Prostate gland (tissue), 2 donors: ENCODE measurements at regions not wholly inside any gene's neighbourhood (a gene's known extent, or its start where the extent isn't known, plus 50 kb on each side); places are given as distances from the start of the nearest gene placed in this dataset.
A peak's percentile ranks its signal among the peaks of the same experiment; 100 is the strongest.

Source experiments
- DNase-seq: peaks from one replicate; pipeline ENCODE4 v3.0.0-alpha.2; 2019; ENCODE audit warnings: low spot score
- H3K27ac ChIP-seq, 2 donors: fragments of 200-600 bp; sonication (generic); 2 replicates each; pipeline ENCODE4 v1.5.1; 2017 to 2019
- H3K27me3 ChIP-seq: fragments of 200-600 bp; sonication (generic); replicated peaks from 2 replicates; pipeline ENCODE4 v1.5.1; 2019; ENCODE audit not compliant: insufficient read depth
- H3K36me3 ChIP-seq, 2 donors: fragments of 200-600 bp; sonication (generic); 1 replicate in 1 of 2; 2 replicates in 1 of 2; pipeline versions ENCODE4 v1.5.1 to v1.8.1; 2017 to 2019
- H3K4me1 ChIP-seq: fragments of 200-600 bp; sonication (generic); replicated peaks from 2 replicates; pipeline ENCODE4 v1.5.1; 2019
- H3K4me3 ChIP-seq, 2 donors: fragments of 200-600 bp; sonication (generic); 2 replicates each; pipeline ENCODE4 v1.5.1; 2017 to 2019
- H3K9me3 ChIP-seq: fragments of 200-600 bp; sonication (generic); 2 replicates; pipeline ENCODE4 v1.5.1; 2017
- POLR2A ChIP-seq: fragments of 450-650 bp; IDR thresholded peaks from one replicate; pipeline ENCODE4 v1.6.1; 2016; ENCODE audit warnings: antibody characterized with exemption, mild to moderate bottlenecking
- POLR2AphosphoS5 ChIP-seq: sonication (generic); formaldehyde crosslinking; IDR thresholded peaks from one replicate; pipeline ENCODE4 v1.6.1; 2017; ENCODE audit warnings: antibody characterized with exemption
- WGBS: methylation state at CpG from one replicate; pipeline ENCODE4 v1.1.5; 2018; 5-methylcytosine and 5-hydroxymethylcytosine counted together
- intact Hi-C: fragments of 100-400 bp; cut with DNase I; formaldehyde crosslinking; loops from one replicate; pipeline ENCODE4 v1.14.2; 2022
- TF ChIP-seq, protein P1 (sequence below), 4 experiments: fragments of 200-600 bp in 2 of 4; fragments of 450-650 bp in 2 of 4; sonication (generic) in 2 of 4; IDR thresholded peaks; 1 replicate in 3 of 4; 2 replicates in 1 of 4; pipeline ENCODE4 v1.5.1; 2016 to 2019; ENCODE audit warnings: antibody characterized with exemption in 4 of 4, mild to moderate bottlenecking in 2 of 4, moderate library complexity in 2 of 4

DNA sequence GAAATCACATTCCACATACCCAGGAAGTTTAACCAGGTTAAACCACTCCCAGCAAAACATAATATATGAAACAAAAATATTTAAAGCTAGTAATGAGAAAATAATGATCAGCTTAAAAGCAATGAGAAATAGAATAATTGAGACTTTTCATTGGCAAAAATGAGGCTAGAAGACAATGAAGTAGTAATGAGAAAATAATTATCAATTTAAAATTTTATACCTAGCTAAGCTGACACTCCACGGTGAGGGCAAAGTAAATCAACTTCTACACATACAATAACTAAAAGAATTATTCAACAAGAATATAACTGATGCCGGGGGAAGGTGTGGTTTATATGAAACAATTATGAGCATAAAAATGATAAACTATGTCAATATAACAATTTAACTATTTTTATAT is 82.2 kb upstream of the TES start:
- no peaks in the 10 kb centered on the region for H3K9me3 ChIP-seq
- intact Hi-C loops = no loop called here
- H3K36me3 ChIP-seq = no peaks in the 10 kb centered on the region
- 94% methylated on average over 2 of the region's 2 CpGs for WGBS
- no peaks in the 10 kb centered on the region for H3K27me3 ChIP-seq
- no peak overlapping the region for H3K4me3 ChIP-seq
- no peak for DNase-seq
- no peak overlapping the region for H3K27ac ChIP-seq
- TF ChIP-seq, protein P1, sequence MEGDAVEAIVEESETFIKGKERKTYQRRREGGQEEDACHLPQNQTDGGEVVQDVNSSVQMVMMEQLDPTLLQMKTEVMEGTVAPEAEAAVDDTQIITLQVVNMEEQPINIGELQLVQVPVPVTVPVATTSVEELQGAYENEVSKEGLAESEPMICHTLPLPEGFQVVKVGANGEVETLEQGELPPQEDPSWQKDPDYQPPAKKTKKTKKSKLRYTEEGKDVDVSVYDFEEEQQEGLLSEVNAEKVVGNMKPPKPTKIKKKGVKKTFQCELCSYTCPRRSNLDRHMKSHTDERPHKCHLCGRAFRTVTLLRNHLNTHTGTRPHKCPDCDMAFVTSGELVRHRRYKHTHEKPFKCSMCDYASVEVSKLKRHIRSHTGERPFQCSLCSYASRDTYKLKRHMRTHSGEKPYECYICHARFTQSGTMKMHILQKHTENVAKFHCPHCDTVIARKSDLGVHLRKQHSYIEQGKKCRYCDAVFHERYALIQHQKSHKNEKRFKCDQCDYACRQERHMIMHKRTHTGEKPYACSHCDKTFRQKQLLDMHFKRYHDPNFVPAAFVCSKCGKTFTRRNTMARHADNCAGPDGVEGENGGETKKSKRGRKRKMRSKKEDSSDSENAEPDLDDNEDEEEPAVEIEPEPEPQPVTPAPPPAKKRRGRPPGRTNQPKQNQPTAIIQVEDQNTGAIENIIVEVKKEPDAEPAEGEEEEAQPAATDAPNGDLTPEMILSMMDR (IDR thresholded peaks at IDR 0.05) = no peak
- TF ChIP-seq POLR2A (no peak), POLR2AphosphoS5 (no peak)
- no peaks in the 10 kb centered on the region for H3K4me1 ChIP-seq

DNA sequence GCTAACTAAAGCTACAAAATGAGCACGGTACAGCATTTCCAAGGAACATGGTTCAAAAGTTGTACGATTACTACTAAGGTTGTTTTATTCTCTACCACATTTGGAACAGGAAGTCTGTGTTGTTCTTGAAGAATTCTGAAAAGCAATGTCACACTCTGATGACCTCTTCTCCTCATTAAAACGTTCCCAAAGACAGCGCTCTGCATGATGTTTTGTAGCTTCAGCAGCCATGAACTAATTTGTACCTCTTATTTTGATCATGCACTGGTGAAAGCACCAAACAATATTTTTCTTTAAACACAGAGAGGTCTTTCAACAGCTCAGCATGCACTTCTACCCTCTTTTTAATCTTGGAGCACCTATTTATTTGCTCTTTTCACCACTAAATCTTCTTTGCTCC is 75.0 kb upstream of the TES start:
- H3K9me3 ChIP-seq = no peaks in the 10 kb centered on the region
- H3K27me3 ChIP-seq = no peaks in the 10 kb centered on the region
- H3K4me3 ChIP-seq = no peak overlapping the region
- no peak overlapping the region for H3K27ac ChIP-seq
- H3K36me3 ChIP-seq = no peaks in the 10 kb centered on the region
- TF ChIP-seq, protein P1 (IDR thresholded peaks at IDR 0.05) = no peak
- TF ChIP-seq POLR2A (no peak), POLR2AphosphoS5 (no peak)
- 61% methylated on average over 4 of the region's 4 CpGs for WGBS
- no peak for DNase-seq
- intact Hi-C loops = no loop called here
- H3K4me1 ChIP-seq = no peaks in the 10 kb centered on the region

DNA sequence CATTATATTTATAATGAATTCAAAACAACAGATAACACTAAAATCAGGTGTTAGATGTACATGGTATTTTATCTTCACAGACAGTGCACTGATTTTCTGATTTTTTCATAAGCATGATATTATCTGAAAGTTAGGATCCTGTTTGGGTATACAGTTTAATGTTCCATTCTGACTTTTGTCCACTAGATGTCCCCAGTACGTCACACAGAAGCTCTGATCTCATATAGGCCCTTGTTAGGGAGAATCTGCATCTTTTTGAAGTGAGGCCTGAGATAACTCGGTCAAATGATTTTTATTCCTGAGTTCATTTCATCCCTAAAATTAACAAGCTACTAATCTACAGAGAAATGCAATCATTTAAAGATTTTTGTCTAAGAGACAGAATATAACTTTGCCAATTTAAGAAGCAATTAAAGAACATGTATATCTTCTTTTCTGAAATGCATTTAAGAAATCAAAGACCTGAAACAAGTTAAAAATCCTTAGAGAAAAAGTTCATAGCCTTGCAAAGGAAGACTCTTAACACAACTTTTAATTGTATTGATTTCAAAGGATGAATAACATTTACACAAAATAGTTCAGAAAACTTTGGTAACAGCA is 72.0 kb upstream of the TES start:
- DNase-seq = peak; percentile 10
- Histone ChIP-seq H3K4me1 (no peaks in the 10 kb centered on the region), H3K4me3 (no peak overlapping the region), H3K27me3 (no peaks in the 10 kb centered on the region), H3K36me3 (no peaks in the 10 kb centered on the region), H3K9me3 (no peaks in the 10 kb centered on the region), H3K27ac (no peak overlapping the region)
- intact Hi-C loops = no loop called here
- TF ChIP-seq POLR2A (no peak), POLR2AphosphoS5 (no peak)
- TF ChIP-seq, protein P1 (IDR thresholded peaks at IDR 0.05) = peak in 3 of 4 experiments; percentile 54 to 80 (median 54)
- 10% methylated on average over 2 of the region's 2 CpGs for WGBS

DNA sequence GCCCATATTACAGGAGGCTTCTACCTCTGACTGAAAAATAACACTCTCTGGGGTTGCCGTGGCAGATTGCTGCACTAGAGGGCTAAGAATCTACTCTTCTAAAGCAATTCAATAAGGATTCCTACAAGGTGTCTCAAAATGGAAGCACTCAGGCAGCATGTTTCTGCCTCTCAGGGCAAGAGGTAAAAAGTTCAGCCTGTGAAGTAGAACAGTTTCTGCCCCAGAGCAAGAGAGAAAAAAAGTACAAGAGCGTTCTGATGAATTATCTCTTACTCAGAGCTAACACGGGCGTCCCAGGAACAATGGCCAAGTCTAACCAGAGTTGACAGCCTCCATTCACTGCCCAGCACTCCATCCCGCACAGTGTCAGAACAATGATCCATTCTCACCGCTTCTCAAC is 71.3 kb upstream of the TES start:
- WGBS = 41% methylated on average over 6 of the region's 6 CpGs
- no peaks in the 10 kb centered on the region for H3K36me3 ChIP-seq
- no peaks in the 10 kb centered on the region for H3K9me3 ChIP-seq
- H3K27me3 ChIP-seq = no peaks in the 10 kb centered on the region
- DNase-seq = no peak
- H3K27ac ChIP-seq = no peak overlapping the region
- TF ChIP-seq, protein P1 (IDR thresholded peaks at IDR 0.05) = no peak
- no peak for TF ChIP-seq POLR2AphosphoS5
- no peak for TF ChIP-seq POLR2A
- intact Hi-C loops = no loop called here
- no peak overlapping the region for H3K4me3 ChIP-seq
- no peaks in the 10 kb centered on the region for H3K4me1 ChIP-seq

DNA sequence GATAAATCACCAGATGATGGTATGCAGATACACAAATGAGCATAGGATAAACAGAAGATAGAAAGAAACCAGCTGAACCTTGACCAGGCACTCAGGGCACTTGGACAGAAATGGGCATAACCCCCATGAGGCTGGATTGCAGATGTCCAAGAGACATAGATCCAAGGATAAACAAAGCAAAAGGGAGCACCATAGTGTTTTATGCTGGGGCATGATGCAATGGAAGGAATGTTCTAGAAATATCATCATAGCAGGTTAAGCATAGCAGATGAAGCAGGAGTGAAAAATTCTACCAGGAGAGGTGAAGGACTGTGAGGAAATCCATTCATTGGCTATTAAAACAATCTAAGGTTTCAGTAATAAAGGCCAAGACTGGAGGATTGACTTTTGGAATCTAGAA is 70.5 kb upstream of the TES start:
- H3K4me1 ChIP-seq = no peaks in the 10 kb centered on the region
- TF ChIP-seq POLR2AphosphoS5 = no peak
- TF ChIP-seq, protein P1 (IDR thresholded peaks at IDR 0.05) = no peak
- no peak for TF ChIP-seq POLR2A
- no peaks in the 10 kb centered on the region for H3K27me3 ChIP-seq
- no peak overlapping the region for H3K27ac ChIP-seq
- no peak for DNase-seq
- H3K4me3 ChIP-seq = no peak overlapping the region
- no peaks in the 10 kb centered on the region for H3K9me3 ChIP-seq
- H3K36me3 ChIP-seq = no peaks in the 10 kb centered on the region
- intact Hi-C loops = no loop called here
